ENCODE measurements at regions not wholly inside any gene's neighbourhood (a gene's known extent, or its start where the extent isn't known, plus 50 kb on each side); places are given as distances from the start of the nearest gene placed in this dataset.
A peak's percentile ranks its signal among the peaks of the same experiment; 100 is the strongest.

- Histone ChIP-seq H2AFZ (replicated peaks; ENCODE audit: low read length, poor library complexity) (no peak overlapping the region), H4K20me1 (ENCODE audit: insufficient read depth, low read length) (no peaks in the 10 kb centered on the region), H3K27me3 (ENCODE audit: control insufficient read depth, insufficient read depth, low read length) (no peaks in the 10 kb centered on the region), H3K4me3 (ENCODE audit: insufficient read depth, low read depth, low read length) (no peak overlapping the region), H2BK120ac (ENCODE audit: low read depth, low read length) (no peak overlapping the region), H3K4me2 (ENCODE audit: low read depth, low read length) (no peak overlapping the region), H4K5ac (ENCODE audit: low read depth, low read length) (no peak overlapping the region), H3K14ac (replicated peaks; ENCODE audit: low read depth, low read length) (no peak overlapping the region), H3K9me1 (ENCODE audit: insufficient read depth, low read length) (no peaks in the 10 kb centered on the region), H2AK9ac (replicated peaks; ENCODE audit: low read depth, low read length, poor library complexity) (no peak overlapping the region), H4K91ac (ENCODE audit: insufficient read depth, low read depth, low read length) (no peak overlapping the region), H3K27ac (ENCODE audit: insufficient read depth, low read length) (no peak overlapping the region), H2BK15ac (ENCODE audit: low read depth, low read length) (no peak overlapping the region), H2BK5ac (ENCODE audit: low read depth, low read length, poor library complexity, severe bottlenecking) (no peak overlapping the region), H3K56ac (ENCODE audit: extremely low read depth, insufficient read depth, low read length) (no peak overlapping the region), H3K36me3 (ENCODE audit: control insufficient read depth, insufficient read depth, low read length) (no peaks in the 10 kb centered on the region), H3K4me1 (ENCODE audit: control insufficient read depth, insufficient read depth, low read length) (no peaks in the 10 kb centered on the region), H3K9ac (ENCODE audit: low read depth, low read length) (no peak overlapping the region), H3K9me3 (ENCODE audit: control insufficient read depth, insufficient read depth, low read length) (no peaks in the 10 kb centered on the region), H3K23ac (ENCODE audit: low read depth, low read length) (no peak overlapping the region), H3K79me1 (ENCODE audit: low read depth in 1 of 2, low read length in 2 of 2) (no peaks in the 10 kb centered on the region), H3K4ac (ENCODE audit: low read depth, low read length) (no peak overlapping the region), H2AK5ac (ENCODE audit: low read depth, low read length) (no peak overlapping the region), H3K18ac (ENCODE audit: low read depth, low read length) (no peak overlapping the region), H2BK20ac (ENCODE audit: low read depth, low read length) (no peak overlapping the region), H4K8ac (ENCODE audit: low read depth in 2 of 2, low read length in 2 of 2) (no peak overlapping the region)
- CTCF ChIA-PET, result no interaction called here
- WGBS, 2 experiments (ENCODE audit: extremely low coverage in 2 of 2, insufficient read length in 1 of 2), result no CpG with 5 or more reads among the region's 2 CpGs
- BruUV-seq (replicated peaks), result no TSS peak
- TF ChIP-seq BHLHE40 (IDR thresholded peaks at IDR 0.05; ENCODE audit: low read depth, low read length) (no peak), MAZ (IDR thresholded peaks at IDR 0.05; ENCODE audit: borderline replicate concordance, low read depth, low read length) (no peak), RCOR1 (IDR thresholded peaks at IDR 0.05; ENCODE audit: insufficient replicate concordance, low read length) (no peak), POLR2A (IDR thresholded peaks at IDR 0.05; ENCODE audit: low read depth, low read length) (no peak), USF2 (IDR thresholded peaks at IDR 0.05; ENCODE audit: low read depth, low read length) (no peak), CTCF (conservative IDR thresholded peaks at IDR 0.05; ENCODE audit: low read depth, low read length) (no peak)
- POLR2A ChIA-PET (ENCODE audit: unreplicated experiment), result no interaction called here
- ATAC-seq (ENCODE audit: low read depth), result no peak
- intact Hi-C loops (cut with micrococcal nuclease) (no loop called here), dilution Hi-C loops (cut with HindIII; ENCODE audit: low sequenced_read_pairs, unreplicated experiment) (no loop called here), in situ Hi-C loops (cut with MboI; ENCODE audit: low sequenced_read_pairs) (no loop called here)
- DNase-seq, result peak; percentile 13
Measured at GRCh38 chr5:89028595-89029285, 145.8 kb upstream of the MEF2C start.
